Astrocyte of the spinal cord (primary cell): ENCODE measurements at regions not wholly inside any gene's neighbourhood (a gene's known extent, or its start where the extent isn't known, plus 50 kb on each side); places are given as distances from the start of the nearest gene placed in this dataset.

Source experiments
- DNase-seq: peaks from one replicate; pipeline ENCODE4 v3.0.0; 2011; ENCODE audit warnings: low read depth, low spot score
- H3K4me3 ChIP-seq: 2 replicates; pipeline ENCODE4 v1.5.1; 2011; ENCODE audit warnings: low read depth, mild to moderate bottlenecking, low read length, moderate library complexity
- CTCF ChIP-seq: IDR thresholded peaks from 2 replicates; pipeline ENCODE4 v1.5.1; 2012; ENCODE audit warnings: low read depth, mild to moderate bottlenecking, low read length, inconsistent platforms
- in situ Hi-C: cut with HindIII; loops from 2 replicates; pipeline ENCODE4 v1.10.0; 2017; ENCODE audit warnings: low sequenced_read_pairs

GRCh38 chr22:48336339-48337060 lies 1491.2 kb downstream of the BRD1 start:
- in situ Hi-C loops: no loop called here
- no peak for DNase-seq
- no peak overlapping the region for H3K4me3 ChIP-seq
- TF ChIP-seq CTCF: no peak

DNA sequence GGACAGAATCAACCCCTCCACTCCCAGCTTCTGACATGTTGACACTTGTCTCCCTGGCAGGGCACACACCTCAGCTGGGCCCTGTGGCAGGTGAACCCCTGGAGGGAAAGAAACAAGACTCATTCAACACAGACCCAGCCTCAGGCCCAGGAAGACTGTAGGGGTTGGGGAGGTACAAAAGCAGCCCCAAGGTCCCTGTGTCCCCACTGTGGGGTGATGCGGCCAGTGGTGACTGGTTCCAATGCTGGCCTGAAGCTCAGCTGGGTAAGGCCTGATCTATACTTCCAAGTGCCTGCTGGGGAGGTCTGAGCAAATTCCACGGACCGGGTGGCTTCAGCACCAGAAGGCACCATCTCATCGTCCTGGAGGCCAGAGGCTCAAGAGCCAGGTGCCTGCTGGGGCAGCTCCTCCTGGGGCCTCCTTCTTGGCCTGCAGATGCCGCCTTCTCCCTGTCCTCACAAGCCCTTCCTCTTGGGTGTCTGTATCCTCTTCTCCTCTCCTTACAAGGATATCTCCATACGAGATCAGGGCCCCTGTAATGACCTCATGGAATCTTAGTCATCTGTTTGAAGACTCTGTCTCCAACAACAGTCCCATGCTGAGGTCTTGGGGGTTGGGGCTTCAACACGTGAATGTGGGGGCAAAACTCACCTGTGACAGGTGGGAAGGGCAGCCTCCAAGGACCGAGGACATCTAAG lies 1492.1 kb downstream of the BRD1 start:
- TF ChIP-seq CTCF: no peak
- DNase-seq: no peak
- H3K4me3 ChIP-seq: no peak overlapping the region
- in situ Hi-C loops: no loop called here

GRCh38 chr22:48334971-48335370 lies 1492.7 kb downstream of the BRD1 start:
- H3K4me3 ChIP-seq: no peak overlapping the region
- in situ Hi-C loops: no loop called here
- TF ChIP-seq CTCF: no peak
- no peak for DNase-seq

DNA sequence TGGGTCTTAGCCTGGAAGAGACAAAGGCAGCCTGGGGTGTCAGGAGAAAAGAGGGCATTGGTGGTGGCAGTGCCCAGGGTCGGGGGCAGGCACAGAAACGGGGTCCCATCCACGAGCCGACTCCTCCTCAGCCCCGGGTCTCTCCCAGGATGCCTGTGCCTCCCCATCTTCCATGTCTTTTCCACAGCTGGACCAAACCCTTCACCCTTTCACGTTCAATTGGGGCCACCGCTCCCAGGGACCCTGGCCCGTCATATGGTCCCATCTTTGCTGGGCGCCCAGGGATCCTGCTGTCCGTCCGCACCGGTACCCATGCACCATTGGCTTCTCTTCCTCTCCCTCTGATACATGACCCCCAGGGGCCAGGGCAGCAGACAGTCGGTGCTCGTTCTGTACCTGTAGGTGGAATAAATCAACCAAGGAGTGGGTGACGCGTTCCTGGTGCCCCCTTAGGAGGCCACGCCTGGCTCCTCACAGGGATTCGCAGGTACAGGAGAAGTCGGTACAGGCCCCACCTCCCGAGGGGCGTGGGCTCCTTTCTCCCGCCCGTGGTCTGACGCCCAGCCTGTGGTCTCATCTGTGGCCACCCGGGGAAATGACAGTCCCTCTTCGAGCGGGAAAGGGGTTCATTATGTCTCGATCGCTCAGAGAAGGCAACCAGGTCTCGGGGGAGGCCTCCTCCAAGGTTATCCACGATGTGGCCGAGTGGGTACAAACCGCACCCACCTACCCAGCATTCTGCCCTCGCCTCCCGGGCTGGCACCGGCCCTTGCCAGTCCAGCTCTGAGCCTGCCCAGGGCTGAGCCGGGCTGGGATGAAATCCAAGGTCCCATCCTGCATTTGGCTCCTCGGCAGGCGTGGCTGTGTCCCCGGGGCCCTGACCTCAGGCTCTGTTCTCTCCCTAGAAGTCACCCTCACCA lies 1493.6 kb downstream of the BRD1 start:
- no peak for TF ChIP-seq CTCF
- in situ Hi-C loops: no loop called here
- no peak for DNase-seq
- H3K4me3 ChIP-seq: no peak overlapping the region

GRCh38 chr22:48333323-48333763 lies 1494.3 kb downstream of the BRD1 start:
- DNase-seq: no peak
- in situ Hi-C loops: no loop called here
- H3K4me3 ChIP-seq: no peak overlapping the region
- TF ChIP-seq CTCF: no peak
